PFSK-1 (cell line): ENCODE measurements at regions not wholly inside any gene's neighbourhood (a gene's known extent, or its start where the extent isn't known, plus 50 kb on each side); places are given as distances from the start of the nearest gene placed in this dataset.

ENCODE experiments used
- FOXP2 ChIP-seq: optimal IDR thresholded peaks from 2 replicates; pipeline ENCODE3; 2011; ENCODE audit warnings: borderline replicate concordance, control low read depth, inconsistent platforms; ENCODE audit not compliant: insufficient read depth; ENCODE audit errors: extremely low read length, extremely low read depth
- POLR2AphosphoS5 ChIP-seq: IDR thresholded peaks from 2 replicates; pipeline ENCODE4 v1.6.1; 2012; ENCODE audit warnings: low read depth, mild to moderate bottlenecking, control low read depth, low read length, moderate library complexity
- REST ChIP-seq, 2 experiments: IDR thresholded peaks; 2 replicates each; pipeline versions ENCODE4 v1.6.1 to v1.8.0; 2011 to 2012; ENCODE audit warnings: low read depth in 2 of 2, low read length in 2 of 2, control low read depth in 1 of 2, inconsistent platforms in 1 of 2, mild to moderate bottlenecking in 1 of 2, moderate library complexity in 1 of 2; ENCODE audit not compliant: insufficient read depth in 1 of 2
- SIN3A ChIP-seq: IDR thresholded peaks from 2 replicates; pipeline ENCODE4 v1.6.1; 2012; ENCODE audit warnings: mild to moderate bottlenecking, low read length, moderate library complexity, borderline replicate concordance; ENCODE audit not compliant: insufficient read depth
- TAF1 ChIP-seq: IDR thresholded peaks from 2 replicates; pipeline ENCODE4 v1.6.1; 2012; ENCODE audit warnings: low read length, control low read depth, borderline replicate concordance; ENCODE audit not compliant: insufficient read depth

GRCh38 chr3:181985386-181985785 is 273.7 kb downstream of the SOX2 start:
- TF ChIP-seq SIN3A: no peak
- no peak for TF ChIP-seq REST (IDR thresholded peaks at IDR 0.05; ENCODE audit: insufficient read depth in 1 of 2, low read depth in 2 of 2, low read length in 2 of 2)
- no peak for TF ChIP-seq FOXP2
- no peak for TF ChIP-seq POLR2AphosphoS5
- no peak for TF ChIP-seq TAF1

- TF ChIP-seq FOXP2 (no peak), POLR2AphosphoS5 (no peak), REST (IDR thresholded peaks at IDR 0.05; ENCODE audit: insufficient read depth in 1 of 2, low read depth in 2 of 2, low read length in 2 of 2) (no peak), SIN3A (no peak), TAF1 (no peak)
Observed at GRCh38 chr3:181987736-181988135, 276.0 kb downstream of the SOX2 start.

GRCh38 chr3:181998828-181999227 is 287.1 kb downstream of the SOX2 start:
- TF ChIP-seq POLR2AphosphoS5 (no peak), REST (IDR thresholded peaks at IDR 0.05; ENCODE audit: insufficient read depth in 1 of 2, low read depth in 2 of 2, low read length in 2 of 2) (no peak)

GRCh38 chr3:181999314-181999713 is 287.6 kb downstream of the SOX2 start:
- no peak for TF ChIP-seq POLR2AphosphoS5
- no peak for TF ChIP-seq REST (IDR thresholded peaks at IDR 0.05; ENCODE audit: insufficient read depth in 1 of 2, low read depth in 2 of 2, low read length in 2 of 2)
- no peak for TF ChIP-seq SIN3A
- TF ChIP-seq FOXP2: no peak
- TF ChIP-seq TAF1: no peak

GRCh38 chr3:182000447-182000846 is 288.7 kb downstream of the SOX2 start:
- TF ChIP-seq REST (IDR thresholded peaks at IDR 0.05; ENCODE audit: insufficient read depth in 1 of 2, low read depth in 2 of 2, low read length in 2 of 2) (no peak), TAF1 (no peak), FOXP2 (no peak), POLR2AphosphoS5 (no peak), SIN3A (no peak)
